HG03571 (cell line): ENCODE measurements at regions not wholly inside any gene's neighbourhood (a gene's known extent, or its start where the extent isn't known, plus 50 kb on each side); places are given as distances from the start of the nearest gene placed in this dataset.

Source experiments
- ATAC-seq: cut with Tn5 transposase; IDR thresholded peaks from one replicate; pipeline ENCODE4 v1.9.1; 2021; ENCODE audit not compliant: unreplicated experiment

GRCh38 chr5:97400537-97400936, 217.5 kb upstream of the RIOK2 start:
- no peak for ATAC-seq

GRCh38 chr5:97405941-97406340, 222.9 kb upstream of the RIOK2 start:
- no peak for ATAC-seq

- no peak for ATAC-seq
Measured at GRCh38 chr5:97406946-97407676, 224.1 kb upstream of the RIOK2 start.

- no peak for ATAC-seq
Measured at GRCh38 chr5:97408331-97408730, 225.3 kb upstream of the RIOK2 start.

- no peak for ATAC-seq
Measured at GRCh38 chr5:97412959-97413358, 229.9 kb upstream of the RIOK2 start.

GRCh38 chr5:97417986-97418385, 234.9 kb upstream of the RIOK2 start:
- ATAC-seq, result no peak

- ATAC-seq, result no peak
Measured at GRCh38 chr5:97418462-97418861, 235.4 kb upstream of the RIOK2 start.

- no peak for ATAC-seq
Measured at GRCh38 chr5:97420646-97421045, 237.6 kb upstream of the RIOK2 start.

- no peak for ATAC-seq
Measured at GRCh38 chr5:97422678-97423077, 239.6 kb upstream of the RIOK2 start.

- ATAC-seq, result no peak
Measured at GRCh38 chr5:97425511-97425910, 242.5 kb upstream of the RIOK2 start.

GRCh38 chr5:97427235-97427634, 244.2 kb upstream of the RIOK2 start:
- no peak for ATAC-seq

- ATAC-seq, result no peak
Measured at GRCh38 chr5:97434021-97434420, 251.0 kb upstream of the RIOK2 start.

- ATAC-seq, result no peak
Measured at GRCh38 chr5:97436405-97436804, 253.4 kb upstream of the RIOK2 start.

- ATAC-seq, result no peak
Measured at GRCh38 chr5:97443740-97444139, 260.7 kb upstream of the RIOK2 start.

- no peak for ATAC-seq
Measured at GRCh38 chr5:97449172-97449571, 266.1 kb upstream of the RIOK2 start.

GRCh38 chr5:97452646-97453045, 269.6 kb upstream of the RIOK2 start:
- no peak for ATAC-seq

GRCh38 chr5:97453263-97453662, 270.2 kb upstream of the RIOK2 start:
- ATAC-seq, result no peak

- no peak for ATAC-seq
Measured at GRCh38 chr5:97454015-97454414, 271.0 kb upstream of the RIOK2 start.

- ATAC-seq, result no peak
Measured at GRCh38 chr5:97455996-97456395, 272.9 kb upstream of the RIOK2 start.

GRCh38 chr5:97458851-97459250, 275.8 kb upstream of the RIOK2 start:
- peak; percentile 54 for ATAC-seq

- no peak for ATAC-seq
Measured at GRCh38 chr5:97471951-97472350, 288.9 kb upstream of the RIOK2 start.

GRCh38 chr5:97475847-97476246, 292.8 kb upstream of the RIOK2 start:
- no peak for ATAC-seq

- no peak for ATAC-seq
Measured at GRCh38 chr5:97476852-97477534, 293.9 kb upstream of the RIOK2 start.
